ENCODE measurements at regions not wholly inside any gene's neighbourhood (a gene's known extent, or its start where the extent isn't known, plus 50 kb on each side); places are given as distances from the start of the nearest gene placed in this dataset.

DNA sequence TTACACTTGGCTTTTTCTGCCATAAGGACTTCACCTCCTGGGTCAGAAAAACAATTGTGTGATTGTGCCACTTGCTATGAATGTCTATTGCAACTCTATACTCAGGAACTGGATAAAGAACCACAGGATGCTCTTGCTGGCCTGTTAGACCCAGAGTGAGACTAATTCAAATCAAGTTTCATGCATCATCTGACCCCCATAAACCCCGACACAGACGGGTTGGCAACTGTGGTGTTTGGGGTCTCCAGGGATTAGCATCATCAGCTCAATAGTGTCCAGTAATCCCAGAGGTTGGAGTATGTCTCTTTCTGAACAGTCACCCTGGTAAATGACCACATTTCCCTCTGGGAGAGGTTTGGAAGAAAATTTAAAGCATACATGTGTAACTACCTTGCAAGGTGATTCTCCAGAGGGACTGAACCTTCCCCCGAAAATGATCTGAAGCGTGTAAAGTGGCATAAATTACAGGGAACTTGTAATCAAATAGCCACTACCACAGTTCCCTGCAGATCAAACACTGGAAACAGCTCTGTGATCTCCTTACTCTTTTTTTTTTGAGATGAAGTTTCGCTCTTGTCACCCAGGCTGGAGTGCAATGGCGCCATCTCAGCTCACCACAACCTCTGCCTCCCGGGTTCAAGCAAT, 1097.6 kb downstream of the TBC1D22A start:
- no peak overlapping the region for H3K4me3 ChIP-seq (replicated peaks; ENCODE audit: low read depth, low read length)
- TF ChIP-seq, protein P1, sequence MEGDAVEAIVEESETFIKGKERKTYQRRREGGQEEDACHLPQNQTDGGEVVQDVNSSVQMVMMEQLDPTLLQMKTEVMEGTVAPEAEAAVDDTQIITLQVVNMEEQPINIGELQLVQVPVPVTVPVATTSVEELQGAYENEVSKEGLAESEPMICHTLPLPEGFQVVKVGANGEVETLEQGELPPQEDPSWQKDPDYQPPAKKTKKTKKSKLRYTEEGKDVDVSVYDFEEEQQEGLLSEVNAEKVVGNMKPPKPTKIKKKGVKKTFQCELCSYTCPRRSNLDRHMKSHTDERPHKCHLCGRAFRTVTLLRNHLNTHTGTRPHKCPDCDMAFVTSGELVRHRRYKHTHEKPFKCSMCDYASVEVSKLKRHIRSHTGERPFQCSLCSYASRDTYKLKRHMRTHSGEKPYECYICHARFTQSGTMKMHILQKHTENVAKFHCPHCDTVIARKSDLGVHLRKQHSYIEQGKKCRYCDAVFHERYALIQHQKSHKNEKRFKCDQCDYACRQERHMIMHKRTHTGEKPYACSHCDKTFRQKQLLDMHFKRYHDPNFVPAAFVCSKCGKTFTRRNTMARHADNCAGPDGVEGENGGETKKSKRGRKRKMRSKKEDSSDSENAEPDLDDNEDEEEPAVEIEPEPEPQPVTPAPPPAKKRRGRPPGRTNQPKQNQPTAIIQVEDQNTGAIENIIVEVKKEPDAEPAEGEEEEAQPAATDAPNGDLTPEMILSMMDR (IDR thresholded peaks at IDR 0.05; ENCODE audit: low read depth, low read length, missing control alignments), result no peak

DNA sequence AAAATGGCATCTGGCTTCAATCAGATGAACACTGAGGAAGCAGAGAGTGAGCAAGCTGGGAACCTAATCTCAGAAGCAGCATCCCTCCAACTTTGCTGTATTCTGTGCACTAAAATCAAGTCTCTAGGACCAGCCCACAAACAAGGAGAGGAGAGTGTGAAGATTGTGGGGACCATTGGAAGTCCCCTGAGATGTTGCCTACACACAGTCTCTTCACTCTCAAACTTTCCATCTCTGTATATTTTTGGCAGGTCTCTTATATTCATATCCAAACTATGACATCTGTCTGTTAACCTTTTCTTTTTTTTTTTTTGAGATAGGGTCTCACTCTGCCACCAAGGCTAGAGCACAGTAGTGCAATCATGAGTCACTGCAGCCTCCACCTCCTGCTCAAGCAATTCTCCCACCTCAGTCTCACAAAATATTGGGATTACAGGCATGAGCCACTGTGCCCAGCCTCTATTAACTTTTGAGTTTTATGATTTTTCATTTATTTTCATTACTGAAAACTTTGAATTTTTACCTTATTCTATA, 1096.4 kb downstream of the TBC1D22A start:
- no peak for DNase-seq (ENCODE audit: extremely low read depth, low read depth)
- TF ChIP-seq, protein P1 (IDR thresholded peaks at IDR 0.05; ENCODE audit: low read depth, low read length, missing control alignments), result no peak
- H3K4me3 ChIP-seq (replicated peaks; ENCODE audit: low read depth, low read length), result no peak overlapping the region

More for the DNA sequence above, 1097.6 kb downstream of the TBC1D22A start:
- DNase-seq (ENCODE audit: extremely low read depth, low read depth), result no peak

DNA sequence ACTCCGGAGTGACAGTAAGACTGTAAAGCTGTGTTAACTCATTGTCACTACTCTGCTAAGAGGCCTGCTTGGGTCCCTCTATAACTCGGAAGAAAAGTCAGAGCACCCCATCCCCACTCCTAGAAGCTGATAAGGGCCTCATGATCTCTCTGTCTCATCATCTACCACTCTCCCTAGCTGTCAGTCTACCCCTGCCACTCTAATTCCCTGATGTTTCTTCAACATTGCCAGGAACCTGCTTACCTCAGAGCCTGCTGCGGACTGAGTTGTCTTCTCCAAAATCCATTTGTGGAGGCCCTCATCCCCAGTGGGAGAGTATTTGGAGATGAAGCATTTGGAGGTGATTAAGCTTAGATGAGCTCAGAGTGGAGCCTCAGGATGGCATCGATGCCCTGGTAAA, 1092.2 kb downstream of the TBC1D22A start:
- no peak overlapping the region for H3K4me3 ChIP-seq (replicated peaks; ENCODE audit: low read depth, low read length)
- TF ChIP-seq, protein P1 (IDR thresholded peaks at IDR 0.05; ENCODE audit: low read depth, low read length, missing control alignments), result no peak
- DNase-seq (ENCODE audit: extremely low read depth, low read depth), result no peak

DNA sequence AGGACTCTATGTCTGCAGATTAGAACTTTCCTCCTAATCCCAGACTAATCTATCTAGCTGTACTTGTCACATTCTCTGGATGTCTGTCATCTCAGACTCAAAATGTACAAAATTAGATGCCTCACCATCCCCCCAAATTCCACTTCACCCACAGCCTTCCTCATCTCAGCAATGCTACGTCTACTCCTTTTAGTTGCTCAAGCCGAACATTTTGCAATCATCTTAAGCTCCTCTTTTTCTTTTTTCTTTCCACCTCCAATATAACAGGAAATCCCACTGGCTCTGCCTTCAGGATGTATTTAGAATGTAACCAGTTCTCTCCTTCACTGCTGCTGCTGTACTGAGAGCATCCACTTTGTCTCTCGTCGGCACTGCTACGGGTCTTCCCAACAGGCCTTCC, 1091.8 kb downstream of the TBC1D22A start:
- TF ChIP-seq, protein P1 (IDR thresholded peaks at IDR 0.05; ENCODE audit: low read depth, low read length, missing control alignments), result no peak
- H3K4me3 ChIP-seq (replicated peaks; ENCODE audit: low read depth, low read length), result no peak overlapping the region
- DNase-seq (ENCODE audit: extremely low read depth, low read depth), result no peak

DNA sequence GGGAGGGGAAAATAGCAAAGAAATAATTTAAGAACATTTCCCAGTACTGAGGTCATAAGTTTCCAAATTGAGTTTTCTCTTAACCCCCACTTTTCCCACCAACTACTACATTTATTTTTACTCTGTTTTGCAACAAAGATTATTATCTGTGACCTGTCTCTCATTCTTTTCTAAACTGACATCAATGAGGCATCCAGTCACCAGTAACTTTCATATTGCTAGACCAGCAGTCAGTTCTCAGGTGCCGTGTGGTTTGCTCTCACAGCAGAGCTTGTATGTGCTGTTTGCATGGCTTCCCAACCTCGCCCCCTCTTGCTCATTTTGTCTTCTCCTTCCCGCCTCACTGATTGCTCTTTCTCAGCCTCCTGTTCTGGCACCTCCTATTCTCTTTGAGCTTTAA, 1091.3 kb downstream of the TBC1D22A start:
- DNase-seq (ENCODE audit: extremely low read depth, low read depth), result no peak
- TF ChIP-seq, protein P1 (IDR thresholded peaks at IDR 0.05; ENCODE audit: low read depth, low read length, missing control alignments), result no peak
- H3K4me3 ChIP-seq (replicated peaks; ENCODE audit: low read depth, low read length), result no peak overlapping the region

DNA sequence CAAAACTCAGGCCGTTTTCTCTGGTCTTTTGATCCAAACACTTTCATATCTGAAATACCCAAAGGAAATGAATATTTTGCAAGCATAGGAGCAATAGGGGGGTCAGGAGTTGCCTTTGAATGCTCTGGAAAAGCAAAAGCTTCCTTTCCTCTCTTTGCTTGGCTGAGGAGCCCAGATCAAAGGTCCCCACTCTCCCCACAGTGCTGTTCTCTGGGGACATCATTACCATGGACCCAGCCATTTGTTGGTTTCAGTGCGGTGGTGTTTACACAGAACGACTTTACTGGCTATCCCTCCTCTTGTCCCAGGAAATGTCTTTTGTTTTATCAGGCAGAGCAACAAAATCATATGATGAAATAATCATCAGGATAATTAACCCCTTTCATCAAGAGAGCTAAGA, 1089.1 kb downstream of the TBC1D22A start:
- TF ChIP-seq, protein P1 (IDR thresholded peaks at IDR 0.05; ENCODE audit: low read depth, low read length, missing control alignments), result no peak
- no peak for DNase-seq (ENCODE audit: extremely low read depth, low read depth)
- H3K4me3 ChIP-seq (replicated peaks; ENCODE audit: low read depth, low read length), result no peak overlapping the region
